ENCODE measurements at regions not wholly inside any gene's neighbourhood (a gene's known extent, or its start where the extent isn't known, plus 50 kb on each side); places are given as distances from the start of the nearest gene placed in this dataset.
"Not testable (repeated sequence)": the region's sequence is repeated elsewhere in the genome, so short reads cannot be mapped to it uniquely, and the experiment has no call there.

DNA sequence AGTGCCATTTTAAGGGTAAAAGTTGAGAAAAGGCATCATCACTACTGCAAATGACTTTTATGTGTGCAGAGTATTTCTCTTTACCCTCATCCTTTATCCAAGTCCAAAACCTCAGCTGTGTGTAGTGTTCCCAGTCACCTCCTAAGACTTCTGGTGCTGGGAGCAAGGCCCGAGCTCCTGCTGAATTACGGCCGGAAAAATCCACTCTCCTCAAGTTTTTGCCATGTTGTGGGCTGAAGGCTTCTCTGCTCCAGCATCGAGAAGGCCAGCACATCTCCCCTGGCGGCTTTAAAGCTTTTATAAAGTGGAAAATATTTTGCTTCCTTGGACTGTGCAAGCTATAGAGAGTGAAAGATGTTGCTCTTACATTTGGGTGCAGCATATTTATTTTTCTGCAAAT lies 153.2 kb upstream of the THBS2 start:
- Histone ChIP-seq H3K4me2 (ENCODE audit: low read depth, low read length, poor library complexity, severe bottlenecking) (no peak overlapping the region), H2AFZ (ENCODE audit: low read length) (no peak overlapping the region), H3K36me3 (ENCODE audit: insufficient read depth, low read length) (no peaks in the 10 kb centered on the region), H3K27me3 (ENCODE audit: low read length) (no peaks in the 10 kb centered on the region), H3K4me3 (ENCODE audit: low read length) (no peak overlapping the region), H4K20me1 (ENCODE audit: insufficient read depth, low read depth, low read length) (no peaks in the 10 kb centered on the region), H3K79me2 (ENCODE audit: low read length) (no peaks in the 10 kb centered on the region), H3K4me1 (ENCODE audit: low read length) (no peaks in the 10 kb centered on the region), H3K9me3 (ENCODE audit: low read length) (no peaks in the 10 kb centered on the region), H3K27ac (ENCODE audit: low read length) (no peak overlapping the region), H3K9me2 (replicated peaks; ENCODE audit: insufficient read depth, low read length) (no peaks in the 10 kb centered on the region), H3K9ac (ENCODE audit: low read length) (no peak overlapping the region)
- DNase-seq = no peak

DNA sequence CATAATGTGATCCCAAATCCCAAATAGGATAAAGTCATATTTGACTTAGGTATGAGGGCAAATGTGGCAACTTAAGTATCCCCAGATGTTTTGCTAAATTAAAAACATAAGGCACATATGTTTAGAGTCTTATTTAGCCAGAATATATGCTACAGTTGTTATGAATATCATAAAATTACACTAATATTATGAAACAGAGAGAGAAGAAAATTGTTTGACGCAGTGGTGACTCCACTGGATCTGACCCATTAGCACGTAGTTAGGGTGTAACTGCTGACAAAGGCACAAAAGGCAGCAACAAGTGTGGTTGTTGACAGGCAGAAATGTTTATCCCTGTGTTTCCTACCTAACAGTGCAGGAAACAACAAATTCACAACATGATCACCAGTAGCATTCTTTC lies 152.4 kb upstream of the THBS2 start:
- Histone ChIP-seq H3K27ac (ENCODE audit: low read length) (no peak overlapping the region), H2AFZ (ENCODE audit: low read length) (no peak overlapping the region), H3K79me2 (ENCODE audit: low read length) (no peaks in the 10 kb centered on the region)

DNA sequence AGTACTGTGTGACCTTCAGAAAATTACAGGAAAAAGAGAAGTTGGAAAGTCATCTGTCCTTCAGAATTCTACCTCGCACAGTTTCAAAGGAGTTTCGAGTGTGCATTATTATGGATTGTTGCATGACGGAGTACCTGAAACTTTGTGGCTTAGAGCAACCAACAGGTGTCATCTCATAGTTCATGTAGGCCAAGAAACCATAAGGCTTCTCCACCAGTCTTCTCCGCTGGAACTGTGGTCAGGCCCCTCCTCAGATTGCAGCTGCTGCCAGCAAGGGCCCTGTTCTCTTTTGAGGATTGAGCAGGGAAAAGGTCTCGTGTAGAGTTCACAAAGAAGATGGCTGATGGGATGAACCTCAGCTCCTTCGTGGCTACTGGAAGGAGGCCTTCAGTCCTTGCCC lies 151.2 kb upstream of the THBS2 start:
- no peak overlapping the region for H3K4me3 ChIP-seq (ENCODE audit: low read length)
- no peaks in the 10 kb centered on the region for H3K9me2 ChIP-seq (replicated peaks; ENCODE audit: insufficient read depth, low read length)
- no peaks in the 10 kb centered on the region for H3K36me3 ChIP-seq (ENCODE audit: insufficient read depth, low read length)
- no peaks in the 10 kb centered on the region for H3K27me3 ChIP-seq (ENCODE audit: low read length)
- H3K79me2 ChIP-seq (ENCODE audit: low read length) = no peaks in the 10 kb centered on the region
- no peaks in the 10 kb centered on the region for H3K4me1 ChIP-seq (ENCODE audit: low read length)
- no peak overlapping the region for H3K4me2 ChIP-seq (ENCODE audit: low read depth, low read length, poor library complexity, severe bottlenecking)
- H2AFZ ChIP-seq (ENCODE audit: low read length) = no peak overlapping the region
- H3K9me3 ChIP-seq (ENCODE audit: low read length) = no peaks in the 10 kb centered on the region
- H3K27ac ChIP-seq (ENCODE audit: low read length) = no peak overlapping the region
- H4K20me1 ChIP-seq (ENCODE audit: insufficient read depth, low read depth, low read length) = no peaks in the 10 kb centered on the region
- no peak overlapping the region for H3K9ac ChIP-seq (ENCODE audit: low read length)
- DNase-seq = no peak

More for the DNA sequence above, 152.4 kb upstream of the THBS2 start:
- Histone ChIP-seq H3K36me3 (ENCODE audit: insufficient read depth, low read length) (no peaks in the 10 kb centered on the region), H4K20me1 (ENCODE audit: insufficient read depth, low read depth, low read length) (no peaks in the 10 kb centered on the region), H3K4me1 (ENCODE audit: low read length) (no peaks in the 10 kb centered on the region), H3K9ac (ENCODE audit: low read length) (no peak overlapping the region), H3K4me2 (ENCODE audit: low read depth, low read length, poor library complexity, severe bottlenecking) (no peak overlapping the region), H3K9me3 (ENCODE audit: low read length) (no peaks in the 10 kb centered on the region), H3K4me3 (ENCODE audit: low read length) (no peak overlapping the region), H3K9me2 (replicated peaks; ENCODE audit: insufficient read depth, low read length) (no peaks in the 10 kb centered on the region), H3K27me3 (ENCODE audit: low read length) (no peaks in the 10 kb centered on the region)
- DNase-seq = no peak

DNA sequence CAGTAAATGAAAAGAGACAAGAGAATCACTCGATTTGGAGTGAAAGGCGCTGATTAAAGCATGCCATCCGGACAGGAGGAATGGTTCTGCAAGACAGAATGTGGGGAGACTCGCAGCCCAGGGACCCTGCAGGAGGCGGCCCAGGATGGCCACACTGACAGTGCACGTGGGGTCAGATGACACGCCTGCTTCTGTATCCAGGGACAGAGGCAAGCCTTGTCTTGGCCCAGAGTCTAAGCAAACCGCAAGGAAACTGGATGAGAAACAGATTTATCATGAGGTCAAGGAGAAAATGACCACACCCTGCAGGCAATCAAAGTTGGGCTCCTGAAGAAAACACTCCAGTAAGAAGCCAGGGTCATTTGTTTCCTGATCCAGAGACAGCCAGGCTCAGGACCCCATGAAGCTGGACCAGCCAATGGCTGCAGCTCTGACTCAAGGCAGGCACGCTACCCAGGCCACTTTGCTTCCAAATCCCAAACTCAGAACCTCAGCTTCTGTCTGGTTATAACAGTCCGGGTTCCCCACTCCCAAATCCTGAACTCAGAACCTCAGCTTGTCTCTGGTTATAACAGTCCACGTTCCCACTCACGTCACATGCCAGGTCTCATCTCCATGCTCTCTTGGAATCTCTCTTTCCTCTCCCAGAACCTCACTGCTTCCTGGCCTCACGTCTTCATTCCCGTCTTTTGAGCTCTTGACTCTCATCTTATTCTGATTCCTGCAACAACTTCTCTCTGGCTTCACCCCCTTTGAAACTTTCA lies 144.9 kb upstream of the THBS2 start:
- H3K9me2 ChIP-seq (replicated peaks; ENCODE audit: insufficient read depth, low read length) = no peaks in the 10 kb centered on the region
- peaks cover 14% of the 10 kb centered on the region for H3K4me1 ChIP-seq (ENCODE audit: low read length)
- no peak overlapping the region for H3K9ac ChIP-seq (ENCODE audit: low read length)
- no peak overlapping the region for H3K4me3 ChIP-seq (ENCODE audit: low read length)
- H3K4me2 ChIP-seq (ENCODE audit: low read depth, low read length, poor library complexity, severe bottlenecking) = no peak overlapping the region
- H3K27ac ChIP-seq (ENCODE audit: low read length) = no peak overlapping the region
- no peaks in the 10 kb centered on the region for H3K9me3 ChIP-seq (ENCODE audit: low read length)
- no peaks in the 10 kb centered on the region for H3K27me3 ChIP-seq (ENCODE audit: low read length)
- DNase-seq = no peak
- no peak overlapping the region for H2AFZ ChIP-seq (ENCODE audit: low read length)
- no peaks in the 10 kb centered on the region for H4K20me1 ChIP-seq (ENCODE audit: insufficient read depth, low read depth, low read length)
- no peaks in the 10 kb centered on the region for H3K79me2 ChIP-seq (ENCODE audit: low read length)
- no peaks in the 10 kb centered on the region for H3K36me3 ChIP-seq (ENCODE audit: insufficient read depth, low read length)

DNA sequence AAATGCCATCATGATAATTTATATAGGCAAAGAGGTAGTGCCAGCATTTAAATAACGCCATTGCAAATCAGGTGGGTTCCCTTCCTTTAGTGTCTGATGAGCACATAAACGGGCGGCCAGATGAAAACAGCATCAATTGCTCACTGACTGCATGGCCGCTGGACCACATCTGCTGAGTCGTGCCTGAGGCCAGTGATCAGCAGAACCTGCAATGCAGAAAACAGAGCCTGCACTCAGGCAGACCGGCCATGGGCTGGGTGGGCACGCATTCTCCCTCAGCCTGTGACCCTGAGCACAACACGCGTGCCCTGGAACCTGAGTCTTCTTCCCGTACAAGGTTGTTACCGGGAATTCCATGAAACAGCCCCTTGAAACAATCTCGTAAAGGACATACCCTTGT lies 144.0 kb upstream of the THBS2 start:
- Histone ChIP-seq H3K9me3 (ENCODE audit: low read length) (no peaks in the 10 kb centered on the region), H3K4me3 (ENCODE audit: low read length) (no peak overlapping the region), H4K20me1 (ENCODE audit: insufficient read depth, low read depth, low read length) (no peaks in the 10 kb centered on the region), H3K9me2 (replicated peaks; ENCODE audit: insufficient read depth, low read length) (no peaks in the 10 kb centered on the region), H3K79me2 (ENCODE audit: low read length) (no peaks in the 10 kb centered on the region), H3K27ac (ENCODE audit: low read length) (no peak overlapping the region), H3K4me1 (ENCODE audit: low read length) (peaks cover 14% of the 10 kb centered on the region), H3K9ac (ENCODE audit: low read length) (no peak overlapping the region), H2AFZ (ENCODE audit: low read length) (no peak overlapping the region), H3K27me3 (ENCODE audit: low read length) (no peaks in the 10 kb centered on the region), H3K36me3 (ENCODE audit: insufficient read depth, low read length) (no peaks in the 10 kb centered on the region), H3K4me2 (ENCODE audit: low read depth, low read length, poor library complexity, severe bottlenecking) (no peak overlapping the region)
- DNase-seq = no peak

DNA sequence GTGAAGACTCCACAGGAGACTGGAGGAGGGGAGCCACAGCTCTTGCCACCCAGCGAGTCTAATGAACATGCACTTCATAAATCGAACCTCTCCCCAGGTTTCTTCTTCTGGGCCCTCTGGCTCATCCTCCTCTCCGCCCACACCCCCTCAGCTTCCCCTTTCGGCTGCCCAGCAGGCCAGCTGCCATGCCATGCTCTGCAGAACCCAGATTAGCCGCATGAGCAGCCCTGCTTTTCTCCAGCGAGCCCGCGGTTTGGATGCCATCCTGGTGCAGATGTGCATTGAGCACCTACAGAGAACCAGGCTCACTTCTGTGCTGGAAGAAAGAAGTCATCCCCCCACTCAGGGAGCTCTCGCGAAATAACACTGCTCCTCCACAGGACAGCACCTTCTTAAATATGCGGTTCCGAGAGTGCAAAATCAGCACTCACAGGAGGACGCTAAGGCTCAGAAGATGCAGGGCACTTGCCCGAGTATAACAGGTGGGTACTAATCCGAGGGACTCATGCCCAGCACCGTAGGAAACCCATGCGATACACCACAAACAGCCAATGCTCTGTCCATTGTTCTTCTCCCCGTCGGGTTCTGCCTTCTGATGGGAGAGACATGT lies 143.0 kb upstream of the THBS2 start:
- H3K9ac ChIP-seq (ENCODE audit: low read length) = no peak overlapping the region
- no peaks in the 10 kb centered on the region for H3K9me3 ChIP-seq (ENCODE audit: low read length)
- H3K9me2 ChIP-seq (replicated peaks; ENCODE audit: insufficient read depth, low read length) = no peaks in the 10 kb centered on the region
- peak; percentile 50 for DNase-seq
- H3K27ac ChIP-seq (ENCODE audit: low read length) = no peak overlapping the region
- H3K79me2 ChIP-seq (ENCODE audit: low read length) = no peaks in the 10 kb centered on the region
- no peak overlapping the region for H2AFZ ChIP-seq (ENCODE audit: low read length)
- no peaks in the 10 kb centered on the region for H3K27me3 ChIP-seq (ENCODE audit: low read length)
- peaks cover 14% of the 10 kb centered on the region for H3K4me1 ChIP-seq (ENCODE audit: low read length)
- no peak overlapping the region for H3K4me3 ChIP-seq (ENCODE audit: low read length)
- H4K20me1 ChIP-seq (ENCODE audit: insufficient read depth, low read depth, low read length) = no peaks in the 10 kb centered on the region
- no peaks in the 10 kb centered on the region for H3K36me3 ChIP-seq (ENCODE audit: insufficient read depth, low read length)
- no peak overlapping the region for H3K4me2 ChIP-seq (ENCODE audit: low read depth, low read length, poor library complexity, severe bottlenecking)

DNA sequence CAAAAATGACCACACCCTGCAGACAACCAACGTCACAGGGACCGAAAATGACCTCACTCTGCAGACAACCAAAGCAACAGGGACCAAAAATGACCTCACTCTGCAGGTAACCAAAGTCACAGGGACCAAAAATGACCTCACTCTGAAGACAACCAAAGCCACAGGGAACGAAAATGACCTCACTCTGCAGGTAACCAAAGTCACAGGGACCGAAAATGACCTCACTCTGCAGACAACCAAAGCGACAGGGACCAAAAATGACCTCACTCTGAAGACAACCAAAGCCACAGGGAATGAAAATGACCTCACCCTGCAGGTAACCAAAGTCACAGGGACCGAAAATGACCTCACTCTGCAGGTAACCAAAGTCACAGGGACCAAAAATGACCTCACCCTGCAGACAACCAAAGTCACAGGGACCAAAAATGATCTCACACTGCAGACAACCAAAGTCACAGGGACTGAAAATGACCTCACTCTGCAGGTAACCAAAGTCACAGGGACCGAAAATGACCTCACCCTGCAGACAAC lies 142.4 kb upstream of the THBS2 start:
- not testable (repeated sequence) for H3K27me3 ChIP-seq (ENCODE audit: low read length); H3K79me2 ChIP-seq (ENCODE audit: low read length); H3K9me3 ChIP-seq (ENCODE audit: low read length); H3K4me2 ChIP-seq (ENCODE audit: low read depth, low read length, poor library complexity, severe bottlenecking); H3K4me3 ChIP-seq (ENCODE audit: low read length); H4K20me1 ChIP-seq (ENCODE audit: insufficient read depth, low read depth, low read length); H2AFZ ChIP-seq (ENCODE audit: low read length); H3K36me3 ChIP-seq (ENCODE audit: insufficient read depth, low read length); H3K9me2 ChIP-seq (replicated peaks; ENCODE audit: insufficient read depth, low read length); H3K9ac ChIP-seq (ENCODE audit: low read length); DNase-seq; H3K27ac ChIP-seq (ENCODE audit: low read length)
- peaks cover 14% of the 10 kb centered on the region for H3K4me1 ChIP-seq (ENCODE audit: low read length)

DNA sequence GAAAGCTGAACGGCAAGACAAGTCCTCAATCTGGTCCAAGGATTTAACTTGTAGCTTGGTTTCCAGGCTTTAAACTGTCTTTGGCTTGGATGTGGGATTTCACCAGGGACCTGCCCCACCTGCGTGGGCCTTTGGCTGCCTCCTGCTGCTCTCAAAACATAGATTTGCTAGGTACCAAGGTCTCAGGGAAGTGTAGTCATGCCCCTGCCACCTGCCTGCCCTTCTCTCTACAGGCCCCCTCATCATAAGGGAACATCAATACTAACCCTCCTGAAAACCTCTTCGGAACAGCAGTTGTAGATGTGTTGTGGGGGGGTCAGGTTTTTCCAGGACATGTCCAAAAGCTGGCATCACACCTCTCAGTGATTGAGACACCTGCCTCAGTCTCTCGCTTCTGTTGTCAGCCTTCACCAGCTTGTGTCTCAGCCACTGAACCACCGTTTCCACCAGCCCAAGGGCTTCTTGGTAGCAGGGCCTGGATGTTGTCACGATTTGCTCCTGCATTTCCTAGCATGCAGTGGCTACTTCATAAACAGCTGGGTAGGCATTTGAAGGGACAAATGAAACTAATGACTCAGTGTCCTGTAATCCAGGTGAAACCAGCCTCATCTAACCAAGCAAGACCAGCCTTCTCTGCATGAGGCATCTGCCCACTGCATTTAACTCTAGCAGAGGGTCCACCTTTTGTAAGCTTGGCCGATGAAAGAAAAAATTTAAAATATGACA lies 141.6 kb upstream of the THBS2 start:
- Histone ChIP-seq H3K9me3 (ENCODE audit: low read length) (no peaks in the 10 kb centered on the region), H3K27ac (ENCODE audit: low read length) (no peak overlapping the region), H3K9ac (ENCODE audit: low read length) (no peak overlapping the region), H3K36me3 (ENCODE audit: insufficient read depth, low read length) (no peaks in the 10 kb centered on the region), H3K79me2 (ENCODE audit: low read length) (no peaks in the 10 kb centered on the region), H3K4me2 (ENCODE audit: low read depth, low read length, poor library complexity, severe bottlenecking) (no peak overlapping the region), H3K27me3 (ENCODE audit: low read length) (no peaks in the 10 kb centered on the region), H4K20me1 (ENCODE audit: insufficient read depth, low read depth, low read length) (no peaks in the 10 kb centered on the region), H3K4me1 (ENCODE audit: low read length) (peaks cover 14% of the 10 kb centered on the region), H2AFZ (ENCODE audit: low read length) (no peak overlapping the region), H3K9me2 (replicated peaks; ENCODE audit: insufficient read depth, low read length) (no peaks in the 10 kb centered on the region), H3K4me3 (ENCODE audit: low read length) (no peak overlapping the region)
- DNase-seq = no peak
